ENCODE measurements at regions not wholly inside any gene's neighbourhood (a gene's known extent, or its start where the extent isn't known, plus 50 kb on each side); places are given as distances from the start of the nearest gene placed in this dataset.

DNA sequence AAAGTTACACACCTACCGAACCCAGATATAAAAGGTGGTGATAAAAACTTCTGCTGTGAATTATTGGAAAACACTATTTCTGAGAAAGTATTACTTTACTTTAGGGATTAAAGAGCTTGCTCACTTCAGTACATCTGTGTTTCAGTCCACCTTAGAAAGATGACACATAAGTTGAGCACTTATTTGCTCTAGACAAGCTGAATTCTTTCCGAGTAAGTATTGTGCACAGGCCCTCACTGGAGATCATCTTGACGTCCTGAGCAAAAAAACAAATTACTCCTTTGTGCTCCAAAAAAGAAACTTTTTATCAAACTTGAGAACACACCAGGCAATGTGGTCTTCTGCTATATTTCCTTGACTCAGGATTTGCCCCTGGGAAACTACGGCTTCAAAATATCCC, 231.0 kb upstream of the GRAMD2B start:
- no peak for DNase-seq

DNA sequence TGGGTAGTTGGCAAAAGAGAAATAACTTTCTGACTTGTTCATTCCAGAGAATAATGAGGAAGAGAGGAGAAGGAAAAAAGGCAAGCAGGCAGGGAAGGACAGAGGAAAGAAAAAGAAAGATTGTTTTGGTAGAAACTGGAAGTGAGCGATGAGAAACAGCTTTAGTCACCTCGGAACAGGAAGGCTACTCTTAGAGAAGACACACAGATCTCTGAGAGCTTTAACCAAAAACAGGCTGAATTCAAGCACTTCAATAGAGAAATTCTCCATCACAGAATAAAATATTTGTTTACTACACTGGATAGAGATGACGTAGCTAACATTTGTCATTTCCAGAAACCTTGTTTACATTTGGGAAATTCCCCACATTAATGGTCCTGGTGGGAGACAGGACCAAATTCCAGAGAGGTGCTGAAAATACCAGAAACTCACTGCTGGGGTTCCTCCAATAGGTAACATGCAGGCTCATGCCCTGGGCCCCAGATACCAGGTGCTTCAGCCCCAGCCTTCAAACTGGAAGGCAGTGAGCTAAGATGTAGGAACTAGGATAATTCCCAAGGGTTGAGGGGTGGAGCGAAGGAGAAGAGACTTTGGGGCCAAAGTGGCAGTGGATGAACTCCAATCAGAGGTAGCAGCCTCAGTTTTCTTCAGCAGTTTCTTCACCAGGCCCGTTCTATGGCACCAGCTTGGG, 227.7 kb upstream of the GRAMD2B start:
- DNase-seq = no peak

DNA sequence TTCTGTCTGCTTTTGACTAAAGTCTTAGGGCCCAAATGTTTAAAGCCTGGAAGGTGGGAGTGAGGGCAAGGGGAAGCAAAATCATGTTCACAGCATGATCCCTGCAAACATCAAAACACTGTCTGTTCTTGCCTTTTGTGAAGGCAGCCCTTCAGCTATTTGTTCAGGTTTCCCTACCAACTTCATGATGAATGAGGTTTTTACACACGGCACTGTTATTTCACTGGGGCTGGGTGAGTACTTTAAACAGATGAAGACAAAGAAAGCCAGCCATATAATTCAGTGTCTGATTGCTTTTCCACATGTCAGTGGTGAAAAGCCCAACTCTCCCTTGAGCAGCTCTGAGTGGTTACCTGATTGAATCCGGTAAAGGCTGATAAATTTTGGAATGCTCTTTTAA, 224.7 kb upstream of the GRAMD2B start:
- DNase-seq = no peak

DNA sequence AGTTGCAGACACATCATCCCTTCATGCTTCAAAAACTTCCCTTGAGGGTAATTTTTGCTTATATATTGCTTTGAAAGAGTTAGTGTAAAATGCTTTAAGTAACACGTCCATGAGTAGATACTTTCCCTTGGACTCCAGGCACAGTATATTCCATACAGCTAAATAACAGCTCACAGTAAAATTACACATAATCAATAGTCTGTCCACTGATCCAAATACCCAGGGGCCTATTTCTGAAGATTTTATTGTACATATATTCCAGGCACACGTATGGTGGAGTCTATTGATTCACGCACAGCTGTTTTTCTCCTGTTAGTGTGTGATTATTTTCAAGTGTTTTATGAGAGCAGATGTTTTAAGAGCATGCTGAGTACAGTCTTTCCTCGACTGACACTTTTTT, 223.7 kb upstream of the GRAMD2B start:
- DNase-seq = no peak

DNA sequence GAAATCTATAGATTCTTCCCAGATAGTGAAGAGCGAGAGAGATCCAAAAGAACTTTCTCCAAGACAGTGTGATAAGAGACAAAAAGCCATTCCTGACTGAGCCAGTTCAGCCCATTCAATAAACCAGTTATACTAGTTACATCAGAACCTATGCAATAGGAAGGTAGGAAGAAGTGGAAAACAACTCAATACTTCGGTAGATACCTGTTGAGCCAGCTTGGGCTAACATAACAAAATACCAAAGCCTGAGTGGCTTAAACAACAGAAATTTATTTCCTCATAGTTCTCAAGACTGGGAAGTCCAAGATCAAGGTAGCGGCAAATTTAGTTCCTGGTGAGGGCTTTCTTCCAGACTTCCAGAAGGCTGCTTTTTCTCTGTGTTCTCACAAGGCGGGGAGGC, 214.5 kb upstream of the GRAMD2B start:
- no peak for DNase-seq

DNA sequence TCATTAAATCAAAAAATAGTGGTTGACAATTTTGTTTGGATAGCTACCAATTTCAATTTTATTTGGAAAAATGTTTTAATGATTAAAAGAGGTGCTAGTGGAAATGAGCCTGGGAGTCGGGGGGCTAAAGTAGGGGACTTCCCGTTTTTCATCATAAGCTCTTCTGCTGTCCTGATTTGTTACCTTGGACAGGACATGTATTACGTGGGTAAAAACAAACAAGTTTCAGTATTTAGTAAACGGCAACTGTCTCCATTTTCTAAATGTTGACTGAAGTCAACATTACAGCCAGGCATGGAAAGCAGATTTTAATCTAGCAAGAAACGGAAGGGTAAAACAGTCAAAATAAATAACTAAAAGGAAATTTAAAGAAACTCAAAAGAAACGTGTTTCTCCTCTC, 212.3 kb upstream of the GRAMD2B start:
- no peak for DNase-seq

DNA sequence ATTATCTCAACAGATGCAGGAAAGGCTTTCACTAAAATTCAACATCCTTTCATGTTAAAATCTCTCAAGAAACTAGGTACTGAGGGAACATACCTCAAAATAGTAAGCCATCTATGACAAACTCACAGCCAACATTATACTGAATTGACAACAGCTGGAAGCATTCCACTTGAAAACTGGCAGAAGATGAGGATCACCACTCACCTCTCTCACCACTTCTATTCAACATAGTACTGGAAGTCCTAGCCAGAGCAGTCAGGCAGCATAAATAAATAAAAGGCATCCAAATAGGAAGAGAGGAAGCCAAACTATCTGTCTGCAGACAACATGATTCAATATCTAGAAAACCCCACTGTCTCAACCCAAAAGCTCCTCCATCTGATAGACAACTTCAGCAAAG, 203.6 kb upstream of the GRAMD2B start:
- no peak for DNase-seq

DNA sequence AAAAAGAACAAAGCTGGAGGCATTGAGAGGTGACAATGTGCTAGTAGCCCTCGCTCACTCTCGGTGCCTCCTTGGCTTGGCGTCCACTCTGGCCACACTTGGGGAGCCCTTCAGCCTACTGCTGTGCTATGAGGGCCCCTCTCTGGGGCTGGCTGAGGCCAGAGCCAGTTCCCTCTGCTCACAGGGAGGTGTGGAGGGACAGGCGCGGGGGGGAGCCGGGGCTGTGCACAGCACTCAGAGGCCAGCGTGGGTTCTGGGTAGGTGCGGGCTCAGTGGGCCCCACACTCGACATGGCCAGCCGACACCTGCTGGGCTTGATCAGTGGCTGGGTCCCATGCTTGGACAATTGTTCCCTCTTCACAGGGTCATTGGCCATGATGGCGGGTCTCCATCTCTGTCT, 202.5 kb upstream of the GRAMD2B start:
- no peak for DNase-seq

DNA sequence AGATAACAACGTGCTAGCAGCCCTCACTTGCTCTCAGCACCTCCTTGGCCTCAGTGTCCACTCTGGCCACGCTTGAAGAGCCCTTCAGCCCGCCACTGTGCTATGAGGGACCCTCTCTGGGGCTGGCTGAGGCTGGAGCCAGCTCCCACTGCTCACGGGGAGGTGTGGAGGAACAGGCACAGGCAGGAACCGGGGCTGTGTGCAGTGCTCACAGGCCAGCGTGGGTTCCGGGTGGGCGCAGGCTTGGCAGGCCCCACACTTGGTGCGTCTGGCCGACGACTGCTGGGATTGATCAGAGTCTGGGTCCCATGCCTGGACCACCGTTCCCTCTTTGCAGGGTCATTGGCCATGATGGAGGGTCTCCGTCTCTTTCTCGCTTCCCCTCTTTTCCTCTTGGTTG, 194.3 kb upstream of the GRAMD2B start:
- DNase-seq = no peak

DNA sequence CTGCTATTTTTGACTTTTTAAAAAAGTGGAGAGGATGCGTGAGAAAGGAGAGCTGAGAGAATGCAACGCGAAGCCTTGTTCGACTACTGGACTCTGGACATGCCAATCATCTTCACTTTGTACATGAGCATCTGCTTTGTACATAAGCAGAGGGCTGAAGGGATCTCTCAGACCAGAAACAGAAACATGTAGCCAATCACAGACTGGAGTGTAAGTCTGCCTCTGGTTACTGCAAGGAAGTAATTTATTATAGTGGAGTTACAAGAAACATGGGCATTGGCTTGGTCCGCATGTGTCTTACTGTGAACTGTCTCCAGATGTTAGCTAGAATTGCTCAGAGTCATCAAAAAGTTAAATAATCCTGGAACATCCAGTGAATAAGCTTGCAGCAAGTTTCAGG, 190.0 kb upstream of the GRAMD2B start:
- no peak for DNase-seq

DNA sequence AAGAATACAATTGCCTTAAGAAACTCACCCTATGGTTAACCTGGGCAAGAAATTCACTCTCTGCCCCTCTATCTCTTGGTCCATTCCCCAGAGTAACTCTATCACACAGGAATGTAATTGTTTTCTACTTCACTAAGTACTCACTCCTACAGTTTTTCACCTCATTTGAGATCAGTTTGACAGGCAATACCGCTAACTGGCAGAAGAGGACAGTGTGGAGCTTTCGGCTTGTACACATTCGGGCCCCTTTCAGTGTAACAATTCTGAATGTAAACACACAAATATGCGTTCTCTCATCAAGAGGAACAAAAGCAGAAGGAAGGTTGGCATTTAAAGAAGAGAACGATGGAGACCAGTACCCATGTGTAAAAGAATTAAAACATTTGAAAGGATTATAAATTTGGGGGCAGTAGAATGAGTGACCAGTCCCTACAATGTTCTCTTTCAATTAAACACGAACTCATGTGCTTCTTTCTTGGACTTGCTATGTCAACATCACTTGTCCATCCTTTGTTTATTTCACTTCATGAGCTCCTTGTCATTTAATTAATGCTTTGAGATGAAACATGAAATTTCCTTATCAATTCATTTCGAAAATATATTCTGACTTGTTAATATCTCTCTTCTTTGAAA, 188.5 kb upstream of the GRAMD2B start:
- peak; percentile 5 for DNase-seq

DNA sequence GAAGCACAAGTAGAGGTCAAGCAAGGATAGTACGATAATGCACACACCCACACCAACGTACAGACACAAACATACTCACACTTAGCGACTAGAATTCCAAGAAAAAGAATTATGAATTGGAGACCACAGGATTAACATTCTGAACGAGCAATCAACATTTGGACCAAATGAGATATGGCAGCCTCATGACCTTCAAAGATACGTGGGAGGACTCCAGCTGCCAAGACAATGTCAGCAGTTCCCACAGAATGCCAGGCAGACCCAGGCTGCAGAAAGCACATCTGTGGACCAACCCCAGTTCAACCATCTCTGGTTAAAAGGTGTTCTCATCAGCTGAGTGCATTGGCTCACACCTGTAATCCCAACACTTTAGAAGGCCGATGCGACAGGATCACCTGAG, 187.6 kb upstream of the GRAMD2B start:
- DNase-seq = no peak

DNA sequence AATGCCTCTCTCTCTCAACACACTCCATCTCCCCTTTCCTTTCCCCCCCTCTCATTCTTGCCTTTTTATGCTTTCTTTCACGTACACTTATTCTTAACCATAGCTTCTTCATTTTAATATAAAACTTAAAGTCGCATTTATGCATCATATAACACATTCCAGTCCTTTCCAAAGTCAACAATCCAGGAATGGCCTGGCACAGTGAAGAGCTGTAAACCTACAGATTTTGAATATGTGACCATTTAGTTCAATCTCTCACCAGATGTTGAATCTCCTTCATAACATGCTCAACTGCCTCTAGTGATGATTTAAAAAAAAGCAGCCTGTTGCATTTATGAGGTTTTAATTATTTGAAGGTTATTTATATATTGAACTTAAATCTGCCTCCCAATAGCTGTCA, 186.2 kb upstream of the GRAMD2B start:
- no peak for DNase-seq

DNA sequence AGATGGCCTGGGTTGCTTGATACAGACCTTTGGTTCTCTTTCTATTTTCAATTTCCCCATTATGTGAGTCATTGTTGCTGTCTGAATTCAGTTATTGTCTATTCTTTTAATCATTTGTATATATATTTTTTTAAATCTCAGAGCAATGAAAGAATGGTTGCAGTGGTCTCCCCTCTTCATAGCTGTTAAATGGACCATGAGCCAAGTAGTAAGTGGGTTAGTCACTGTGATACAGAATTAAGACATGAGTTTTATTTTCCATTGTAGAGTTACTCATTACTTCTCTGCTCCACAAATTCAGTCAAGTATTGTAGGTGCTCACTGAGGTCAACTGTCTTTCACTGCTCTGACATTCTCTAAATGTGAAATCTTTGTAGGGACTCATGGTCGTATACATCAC, 174.6 kb upstream of the GRAMD2B start:
- DNase-seq = no peak

DNA sequence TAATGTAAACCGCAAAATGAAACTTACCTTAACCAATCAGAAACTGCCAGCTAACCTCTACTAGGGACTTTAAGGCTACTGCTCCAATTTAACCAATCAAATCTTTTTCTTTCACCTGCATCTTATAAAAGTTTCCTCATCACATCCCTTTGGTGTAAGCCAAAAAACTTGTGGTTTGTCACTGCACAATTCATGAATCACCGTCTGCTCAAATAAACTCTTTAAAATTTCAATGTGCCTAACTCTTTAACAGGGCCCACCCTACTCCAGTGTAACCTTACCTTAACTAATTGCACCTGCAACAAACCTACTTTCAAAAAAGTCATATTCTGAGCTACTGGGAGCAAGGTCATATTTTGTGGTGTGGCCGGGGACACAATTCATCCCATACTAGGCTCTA, 172.2 kb upstream of the GRAMD2B start:
- no peak for DNase-seq

DNA sequence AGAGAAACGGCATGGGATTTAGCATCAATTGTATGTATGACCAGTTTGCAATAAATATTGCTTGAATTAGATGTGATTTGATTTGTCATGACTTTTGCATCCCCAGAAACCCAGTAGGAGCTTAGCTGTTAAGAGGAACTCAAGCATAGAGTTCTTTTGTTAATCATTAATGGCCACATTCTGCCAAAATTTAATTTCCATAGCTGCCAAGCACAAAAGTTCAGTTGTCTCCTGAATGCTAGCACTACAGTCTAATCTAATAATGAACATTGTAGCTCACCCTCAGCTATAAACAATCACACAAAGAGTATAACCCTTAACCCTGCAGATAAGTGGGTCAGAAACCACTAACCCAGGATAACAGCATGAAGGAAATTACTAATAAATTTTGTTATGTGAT, 169.8 kb upstream of the GRAMD2B start:
- DNase-seq = no peak

DNA sequence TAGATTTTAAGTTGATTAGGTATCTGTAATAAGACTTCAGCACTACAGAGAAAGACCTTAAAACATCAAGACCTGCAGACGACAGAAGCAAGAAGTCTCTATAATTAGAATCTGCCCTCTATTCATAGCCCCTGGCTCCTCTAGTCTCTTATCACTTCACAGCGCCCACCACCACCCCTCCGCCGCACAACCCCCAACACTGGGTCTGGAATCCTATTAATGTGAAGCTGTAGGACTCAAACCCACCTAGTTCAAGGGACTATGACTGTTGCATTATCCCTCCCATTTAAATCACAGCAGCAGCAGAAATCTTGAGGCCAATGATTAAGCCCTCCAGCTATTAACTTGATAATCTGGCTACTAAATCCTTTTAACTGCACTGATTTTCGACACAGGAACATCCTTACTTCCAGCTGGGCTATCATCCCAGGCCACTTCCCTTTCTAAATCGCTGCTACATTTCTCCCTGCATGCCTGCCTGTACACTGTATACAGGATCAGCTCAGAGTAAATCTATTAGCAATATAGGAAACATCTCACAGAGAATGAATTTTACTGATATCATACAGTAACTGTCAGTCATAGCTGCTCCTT, 159.5 kb upstream of the GRAMD2B start:
- no peak for DNase-seq

DNA sequence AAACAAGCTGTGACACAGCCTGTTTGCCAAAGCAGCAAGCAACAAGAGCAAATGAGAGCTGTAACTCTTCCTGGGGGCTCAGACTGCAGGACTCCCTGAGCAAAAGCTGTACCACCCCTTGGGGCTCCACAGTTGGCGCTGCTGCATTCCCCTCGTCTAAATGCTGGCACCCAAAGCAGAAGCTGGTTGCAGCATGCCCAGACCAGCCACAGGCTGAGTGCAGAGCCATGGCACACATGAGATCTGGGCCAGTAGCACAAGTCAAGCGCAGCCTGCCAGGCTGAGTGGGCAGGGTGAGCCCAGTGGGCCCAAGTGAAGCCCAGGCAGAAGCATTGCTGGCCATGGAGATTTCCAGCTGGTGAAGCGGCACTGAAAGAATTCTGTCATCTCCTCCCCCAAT, 157.3 kb upstream of the GRAMD2B start:
- DNase-seq = no peak

DNA sequence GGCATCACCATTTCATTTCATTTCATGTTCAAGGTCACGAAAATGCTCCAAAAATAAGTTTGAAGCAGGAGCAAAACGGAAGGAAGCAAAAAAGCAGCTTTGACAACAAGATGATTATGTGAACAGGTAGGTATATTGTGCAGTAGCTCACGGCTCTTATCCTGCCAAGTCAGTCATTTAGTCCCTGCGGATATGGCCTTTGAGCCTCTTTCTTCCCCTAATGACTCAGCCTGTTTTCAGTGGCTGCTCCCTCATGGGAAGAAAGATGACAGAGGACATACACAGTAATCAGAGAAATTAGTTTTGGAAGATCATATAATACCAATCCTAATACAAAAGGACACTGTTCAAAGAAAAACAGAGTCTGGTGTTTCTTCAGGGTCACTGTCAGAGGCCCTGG, 155.8 kb upstream of the GRAMD2B start:
- peak; percentile 2 for DNase-seq

DNA sequence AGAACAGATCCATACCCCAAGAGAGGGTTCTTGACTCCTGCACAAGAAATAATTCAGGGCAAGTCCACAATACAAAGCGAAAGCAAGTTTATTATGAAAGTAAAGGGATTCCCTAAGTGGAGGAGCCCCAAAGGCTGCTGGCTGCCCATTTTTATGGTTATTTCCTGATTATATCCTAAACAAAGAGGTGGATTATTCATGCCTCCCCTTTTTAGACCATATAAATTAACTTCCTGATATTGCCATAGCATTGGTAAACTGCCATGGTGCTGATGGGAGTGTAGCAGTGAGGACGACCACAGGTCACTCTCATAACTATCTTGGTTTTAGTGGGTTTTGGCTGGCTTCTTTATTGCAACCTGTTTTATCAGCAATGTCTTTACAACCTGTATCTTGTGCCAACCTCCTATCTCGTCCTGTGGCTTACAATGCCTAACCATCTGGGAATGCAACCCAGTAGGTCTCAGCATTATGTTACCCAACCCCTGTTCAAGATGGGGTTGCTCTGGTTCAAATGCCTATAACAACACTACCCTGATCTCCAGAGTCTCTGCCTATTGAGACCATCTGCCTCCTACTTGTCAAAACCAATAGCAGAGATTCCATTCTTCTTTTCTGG, 154.4 kb upstream of the GRAMD2B start:
- no peak for DNase-seq

DNA sequence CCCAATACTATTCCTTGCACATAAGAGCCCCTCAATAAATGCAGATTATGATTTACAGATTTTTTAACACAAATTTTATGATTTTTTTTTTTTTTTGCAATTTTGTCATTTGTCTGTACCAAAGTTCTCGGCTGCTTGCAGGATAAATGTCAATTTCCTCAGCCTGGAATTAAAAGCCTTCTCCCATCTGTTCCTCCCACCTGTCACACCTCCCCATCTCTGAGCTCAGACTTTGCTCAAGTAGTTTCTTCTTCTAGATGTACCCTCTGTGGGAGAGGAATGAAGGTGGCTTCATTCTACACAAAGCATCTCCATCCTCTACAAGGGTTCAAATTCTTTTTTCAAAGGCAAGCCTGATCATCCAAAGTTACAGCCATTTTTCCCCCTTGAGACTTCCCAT, 153.7 kb upstream of the GRAMD2B start:
- no peak for DNase-seq

DNA sequence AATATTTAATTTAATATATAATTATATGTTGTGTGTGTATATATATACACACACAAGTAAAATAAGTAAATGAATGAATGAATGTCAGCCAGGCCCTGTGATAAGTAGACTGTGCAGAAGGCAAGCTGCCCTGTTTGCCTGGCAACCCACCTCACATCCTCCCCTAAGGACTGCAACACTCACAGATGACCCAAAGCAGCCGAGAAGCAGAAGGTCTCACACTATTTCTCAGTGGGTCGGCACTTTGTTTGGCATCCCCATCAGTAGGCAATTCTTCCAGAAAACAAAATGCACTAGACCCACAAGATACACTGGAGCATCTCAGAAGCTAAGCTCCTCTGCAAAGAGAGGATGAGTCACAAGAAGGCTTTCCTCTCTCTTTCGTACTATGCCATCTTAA, 152.1 kb upstream of the GRAMD2B start:
- DNase-seq = no peak

DNA sequence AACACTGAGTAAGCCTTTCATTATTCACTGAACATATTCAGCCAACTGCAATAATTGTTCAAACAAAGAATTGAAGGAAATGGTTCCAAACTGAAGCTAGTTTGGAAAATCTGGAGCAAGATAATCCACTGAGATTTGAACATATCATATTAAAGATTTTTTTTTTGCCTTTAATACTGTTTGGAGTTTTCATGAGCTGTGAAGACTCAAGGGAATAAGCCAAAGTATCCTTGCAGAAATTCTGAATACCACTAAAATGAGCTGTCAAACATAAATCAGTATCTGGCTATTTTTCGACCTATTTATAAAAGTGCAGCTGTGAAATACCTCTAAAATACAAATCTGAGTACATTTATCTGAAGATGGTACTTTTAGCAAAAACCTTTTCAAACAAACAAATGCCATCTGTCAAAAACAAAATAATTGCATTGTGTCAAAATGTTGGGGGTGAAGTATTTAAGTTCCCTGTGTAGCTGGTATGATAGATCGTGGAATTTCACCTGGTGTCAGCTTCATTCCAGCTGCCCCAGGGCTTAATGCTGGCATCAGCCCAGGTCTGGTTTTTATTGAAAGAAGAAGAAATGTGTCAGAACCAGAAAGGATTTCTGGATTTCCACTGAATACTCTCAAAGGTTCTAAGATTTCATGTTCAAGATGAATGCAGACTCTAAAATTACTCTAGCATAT, 149.0 kb upstream of the GRAMD2B start:
- no peak for DNase-seq

DNA sequence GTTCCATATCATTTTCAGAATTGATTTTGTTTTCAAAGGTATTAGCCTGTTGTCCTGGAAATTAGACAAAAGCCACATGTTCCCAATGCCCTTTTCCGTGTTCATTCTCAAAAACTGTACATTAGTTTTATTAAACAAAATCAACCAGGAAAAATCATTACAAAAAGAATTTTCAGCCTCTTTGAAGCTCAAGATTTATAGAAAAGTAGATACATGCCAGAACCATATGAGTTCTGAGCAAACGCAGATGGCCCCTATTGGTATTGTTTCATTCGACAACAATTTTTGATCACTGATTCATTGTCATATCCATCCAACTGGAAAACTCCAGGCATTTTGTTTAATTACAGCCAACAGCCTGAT, 148.5 kb upstream of the GRAMD2B start:
- DNase-seq = no peak
